HS-5 (cell line): ENCODE measurements at regions not wholly inside any gene's neighbourhood (a gene's known extent, or its start where the extent isn't known, plus 50 kb on each side); places are given as distances from the start of the nearest gene placed in this dataset.

ENCODE experiments used
- DNase-seq: peaks from one replicate; pipeline ENCODE4 v3.0.0-alpha.2; 2012; ENCODE audit warnings: low read depth

DNA sequence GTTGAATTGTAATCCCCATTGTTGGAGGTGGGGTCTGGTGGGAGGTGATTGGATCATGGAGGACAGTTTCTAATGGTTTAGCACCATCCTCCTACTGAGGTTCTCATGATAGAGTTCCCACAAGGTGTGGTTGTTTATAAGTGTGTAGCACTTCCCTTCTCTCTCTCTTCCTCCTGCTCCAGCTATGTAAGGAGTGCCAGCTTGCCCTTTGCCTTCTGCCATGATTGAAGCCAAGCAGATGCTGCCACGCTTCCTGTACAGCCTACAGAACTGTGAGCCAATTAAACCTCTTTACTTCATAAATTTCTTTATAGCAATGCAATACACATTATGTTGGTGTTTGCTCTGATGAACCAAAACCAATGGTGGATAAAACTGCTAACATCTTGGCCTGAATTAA, 238.2 kb downstream of the EFNB2 start:
- DNase-seq, result no peak

DNA sequence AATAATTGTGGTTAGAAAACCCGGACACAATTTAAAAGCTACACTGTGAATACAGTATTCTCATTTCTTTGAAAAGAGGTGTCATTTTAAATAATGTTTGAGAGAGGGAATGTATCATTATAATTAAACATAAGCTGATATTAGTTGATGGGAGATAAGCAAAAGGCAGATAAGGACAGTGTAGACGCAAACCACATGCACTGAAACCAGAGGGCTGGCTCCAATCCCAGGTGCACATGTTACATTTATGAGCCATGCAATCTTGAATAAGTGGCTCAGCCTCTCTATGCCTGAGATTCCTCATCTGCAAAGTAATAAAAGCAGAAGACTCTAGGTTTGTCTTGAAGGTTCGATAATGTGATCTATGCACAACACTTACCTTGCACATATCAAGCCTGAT, 238.7 kb downstream of the EFNB2 start:
- no peak for DNase-seq

DNA sequence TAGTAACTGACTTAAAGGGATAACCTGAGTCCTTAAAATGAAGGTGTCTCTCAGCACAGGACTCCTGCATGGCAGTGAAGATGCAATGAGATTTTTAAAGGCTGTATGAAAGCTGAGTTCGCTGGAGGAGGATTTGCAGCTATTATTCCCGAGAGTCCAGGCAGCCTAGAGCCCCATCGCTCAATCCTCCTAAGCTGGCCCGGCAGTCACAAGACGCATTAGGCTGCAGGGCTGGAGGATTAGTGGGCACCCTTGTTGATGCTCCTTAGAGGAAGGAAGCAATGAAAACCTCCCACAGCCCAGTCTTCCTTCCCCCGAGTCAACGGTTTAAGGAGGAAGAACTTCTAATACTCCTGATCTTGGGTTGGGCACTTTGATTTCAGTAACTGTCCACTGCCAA, 239.5 kb downstream of the EFNB2 start:
- no peak for DNase-seq

DNA sequence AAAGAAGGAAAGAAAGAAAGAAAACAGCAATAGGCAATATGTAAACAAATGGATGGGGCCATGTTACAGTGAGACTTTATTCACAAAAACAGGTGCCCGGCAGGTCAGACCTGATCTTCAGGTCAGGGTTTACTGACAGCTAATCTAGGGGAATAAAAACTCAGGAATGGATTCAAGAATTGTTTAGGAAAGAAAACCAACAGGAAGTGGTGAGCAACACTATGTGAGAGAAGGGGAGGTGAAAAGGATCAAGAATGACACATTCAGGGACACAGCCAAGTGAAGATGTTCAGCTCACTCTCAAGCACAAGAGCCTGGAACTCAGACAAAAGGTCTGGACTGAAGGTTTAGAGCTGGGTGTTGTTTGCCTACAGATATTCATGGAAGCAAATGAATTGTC, 244.5 kb downstream of the EFNB2 start:
- DNase-seq, result no peak

DNA sequence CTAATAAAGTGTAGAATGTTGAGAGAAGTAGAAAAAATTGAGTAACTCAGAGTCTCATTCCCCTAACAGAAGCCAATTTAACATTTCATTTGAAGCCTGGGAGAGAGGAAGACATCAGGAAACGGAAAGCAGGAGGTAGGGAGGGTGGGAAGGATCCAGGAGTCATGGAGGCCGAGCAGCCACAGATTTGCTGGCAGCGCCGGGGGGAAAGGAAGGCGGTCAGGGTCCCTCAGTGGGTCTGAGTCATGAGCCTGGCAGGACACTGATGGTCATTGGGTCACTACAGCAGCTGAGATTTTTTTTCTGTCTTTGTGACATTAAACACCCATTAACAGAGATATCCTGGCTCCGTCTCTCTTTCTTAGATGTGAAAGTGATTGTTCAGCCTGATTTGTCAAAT, 248.1 kb downstream of the EFNB2 start:
- DNase-seq, result no peak

DNA sequence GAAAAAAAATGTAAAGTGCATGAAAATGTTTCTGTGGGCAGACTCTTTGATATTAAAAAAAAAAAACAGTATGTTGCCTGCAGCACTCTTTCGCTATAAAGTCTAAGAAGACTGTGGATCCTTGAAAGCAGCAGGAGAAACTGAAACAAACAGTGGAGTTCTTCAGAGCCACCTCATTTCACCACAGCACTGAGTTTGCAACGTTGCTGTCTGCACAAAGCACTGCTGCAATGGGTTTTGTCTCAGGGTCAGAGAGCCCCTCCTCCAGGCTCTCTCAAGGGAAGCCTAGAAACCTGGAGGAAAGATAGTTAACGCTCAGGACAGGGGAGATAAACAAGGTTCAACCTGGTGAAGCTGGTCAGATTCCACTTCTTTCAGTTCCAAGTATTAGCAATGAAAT, 248.7 kb downstream of the EFNB2 start:
- DNase-seq, result no peak

DNA sequence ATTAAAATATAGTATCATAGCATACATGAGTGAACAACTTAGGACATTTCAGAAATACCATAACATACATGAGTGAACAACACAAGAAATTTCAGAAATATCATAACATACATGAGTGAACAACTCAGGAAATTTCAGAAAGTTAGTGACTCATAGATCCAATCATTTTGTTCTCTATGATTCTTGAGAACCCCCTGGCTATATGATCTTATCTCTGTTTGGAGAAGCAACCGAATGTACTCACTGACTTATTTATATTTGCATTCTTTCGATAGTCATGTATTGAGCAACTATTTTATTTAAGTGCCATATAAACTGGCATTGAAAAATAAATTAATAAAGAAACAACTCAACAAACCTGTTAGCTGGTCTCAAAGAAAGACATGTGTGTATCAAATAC, 251.1 kb downstream of the EFNB2 start:
- no peak for DNase-seq

DNA sequence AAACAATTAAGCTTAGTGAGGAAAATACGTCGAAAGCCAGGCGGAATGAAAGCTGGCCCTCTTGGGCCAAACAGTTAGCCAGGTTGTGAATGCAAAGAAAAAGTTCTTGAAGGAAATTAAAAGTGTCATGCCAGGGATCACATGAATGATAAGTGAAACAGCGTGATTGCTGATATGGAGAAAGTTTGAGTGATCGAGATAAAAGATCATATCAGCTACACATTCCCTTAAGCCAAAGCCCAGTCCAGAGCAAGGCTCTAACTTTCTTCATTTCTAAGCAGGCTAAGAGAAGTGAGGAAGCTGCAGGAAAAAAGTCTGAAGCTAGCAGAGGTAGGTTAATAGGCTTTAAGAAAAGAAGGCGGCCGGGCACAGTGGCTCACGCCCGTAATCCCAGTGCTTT, 254.0 kb downstream of the EFNB2 start:
- DNase-seq, result no peak

DNA sequence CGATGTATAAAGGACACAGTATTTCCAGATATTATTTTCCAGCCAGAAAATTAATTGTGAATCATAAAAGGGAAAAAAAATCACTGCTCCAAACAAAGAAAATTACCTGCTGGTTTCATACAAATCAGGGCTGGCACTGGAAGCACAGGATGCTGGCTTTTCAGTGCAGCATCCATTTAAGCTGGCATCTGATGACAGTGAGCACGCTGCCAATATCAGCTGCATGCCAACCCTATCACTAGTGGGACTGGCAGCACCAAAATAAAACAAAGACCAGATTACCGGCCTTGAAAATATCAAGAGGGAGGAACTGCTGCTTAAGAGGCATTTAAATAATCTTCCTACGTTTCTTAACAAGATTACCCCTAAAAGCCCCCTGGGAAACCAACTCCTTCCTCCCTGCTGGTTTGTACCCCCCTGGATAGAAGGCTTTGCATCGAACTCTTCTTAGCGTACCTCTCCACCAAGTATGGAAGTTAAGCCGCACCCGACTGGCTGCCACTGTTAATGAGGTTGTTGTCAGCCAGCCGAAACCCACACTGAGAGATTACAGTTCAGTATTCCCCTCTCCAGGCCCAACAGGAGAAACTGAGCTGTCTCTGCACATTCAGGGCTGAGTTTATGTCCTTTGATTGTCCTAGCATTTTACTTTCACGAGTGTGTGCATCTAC, 257.8 kb downstream of the EFNB2 start:
- no peak for DNase-seq

DNA sequence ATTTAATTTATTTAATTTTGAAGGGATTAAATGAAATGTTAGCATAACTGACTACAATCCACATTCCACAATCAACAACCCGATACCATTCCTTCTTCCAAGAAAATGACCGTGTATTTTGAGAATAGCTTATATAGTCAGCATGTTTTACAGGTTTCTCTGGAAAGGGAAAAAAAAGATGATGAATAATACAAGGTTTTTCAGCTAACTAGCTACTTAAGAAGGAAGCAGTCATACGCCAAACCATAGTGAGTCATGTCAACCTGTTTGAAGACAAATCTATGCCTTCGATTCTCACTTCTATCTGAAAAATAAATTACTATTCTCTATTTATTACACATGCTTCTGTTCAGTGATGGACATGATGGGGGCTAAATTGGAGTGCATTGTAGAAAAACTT, 258.6 kb downstream of the EFNB2 start:
- no peak for DNase-seq

DNA sequence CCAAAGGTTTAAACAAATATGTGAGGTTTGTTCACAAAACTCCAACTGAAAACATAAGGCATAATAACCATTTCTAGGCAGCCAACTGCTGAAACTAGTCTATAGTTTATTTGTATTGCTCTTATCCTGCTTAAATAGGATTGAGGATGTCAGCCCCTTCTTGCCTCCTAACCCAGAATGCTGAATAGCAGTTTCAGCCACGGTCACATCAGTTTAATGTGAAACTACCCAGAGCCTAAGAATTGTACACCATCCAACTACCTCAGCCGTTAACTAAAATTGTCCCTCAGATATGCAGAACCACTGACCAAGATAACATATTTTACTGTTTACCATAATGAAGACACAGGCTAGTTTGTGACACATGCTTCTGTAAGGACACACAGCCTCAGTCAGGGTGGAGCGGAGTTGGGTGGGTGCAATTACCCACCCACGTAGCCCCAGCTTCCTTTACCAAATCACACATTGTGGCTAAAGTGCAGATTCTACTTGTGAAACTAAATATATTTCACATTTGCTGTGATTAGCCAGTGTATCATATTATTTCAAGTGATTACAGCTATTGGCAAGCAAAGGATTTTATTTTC, 259.9 kb downstream of the EFNB2 start:
- DNase-seq, result no peak

DNA sequence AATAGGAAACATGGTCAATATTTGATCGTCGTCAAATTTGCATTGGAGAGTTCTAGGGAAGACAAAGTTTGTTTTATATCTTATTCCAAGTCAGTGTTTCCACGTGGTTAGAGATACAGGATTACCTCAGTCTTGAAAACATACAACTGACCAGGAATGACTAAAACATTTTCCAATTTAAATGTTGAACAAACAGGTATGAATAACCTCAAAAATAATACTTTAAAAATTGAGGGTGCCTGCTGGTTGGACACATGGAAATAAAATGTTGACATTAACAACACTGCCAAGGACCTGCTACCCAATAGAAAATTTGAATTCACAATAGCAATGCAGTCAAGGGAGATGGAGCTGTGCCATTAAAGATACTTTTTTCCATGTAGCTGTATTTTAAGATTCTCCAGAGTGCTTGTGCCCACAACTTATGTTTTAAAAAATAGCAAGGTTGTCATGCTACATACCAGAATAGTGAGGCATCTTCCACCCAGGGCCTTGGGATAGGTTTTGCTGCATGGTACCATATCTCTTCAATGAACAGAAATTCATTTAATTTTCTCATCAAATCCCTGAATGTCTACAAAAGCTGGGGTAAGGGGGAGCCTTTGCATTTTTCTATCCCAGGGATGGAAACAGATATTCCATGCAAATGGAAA, 260.8 kb downstream of the EFNB2 start:
- DNase-seq, result no peak

DNA sequence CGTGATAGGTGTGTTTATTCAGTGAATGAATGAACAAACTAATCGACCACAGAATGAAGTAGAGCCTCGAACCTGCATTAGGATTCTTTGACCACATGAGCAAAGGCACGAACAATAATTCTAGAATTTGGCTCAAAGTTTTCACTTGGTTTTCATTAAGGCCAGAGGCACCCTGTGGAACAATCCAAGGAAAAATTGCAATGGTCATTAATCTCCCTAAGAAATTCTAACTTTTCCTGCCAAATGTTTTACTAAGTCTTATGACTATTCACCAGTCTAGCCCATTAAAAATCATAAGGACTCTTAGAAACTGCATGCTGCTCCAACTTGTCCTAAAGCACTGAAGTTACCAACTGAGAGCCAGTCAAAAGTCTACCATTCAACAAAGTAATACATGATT, 271.7 kb downstream of the EFNB2 start:
- DNase-seq, result no peak

DNA sequence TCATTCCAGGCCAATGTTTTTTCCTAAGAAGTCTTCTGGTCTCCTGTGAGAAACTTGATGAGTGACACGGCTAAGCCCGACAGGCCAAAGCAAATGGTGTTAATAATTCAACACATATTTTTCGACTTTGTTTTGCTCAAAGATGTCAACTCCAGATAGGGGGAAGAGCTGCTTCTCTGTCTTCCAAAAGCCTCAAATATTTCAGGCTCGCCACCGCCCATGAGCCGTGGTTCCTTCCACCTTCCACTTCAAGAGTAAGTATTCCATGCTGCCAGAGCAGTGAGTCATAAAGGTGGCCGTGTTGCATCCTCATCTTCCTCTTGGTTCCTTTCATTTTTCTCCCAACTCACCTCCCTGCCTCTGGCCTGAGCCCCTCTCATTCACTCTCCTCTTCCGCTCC, 272.6 kb downstream of the EFNB2 start:
- no peak for DNase-seq

DNA sequence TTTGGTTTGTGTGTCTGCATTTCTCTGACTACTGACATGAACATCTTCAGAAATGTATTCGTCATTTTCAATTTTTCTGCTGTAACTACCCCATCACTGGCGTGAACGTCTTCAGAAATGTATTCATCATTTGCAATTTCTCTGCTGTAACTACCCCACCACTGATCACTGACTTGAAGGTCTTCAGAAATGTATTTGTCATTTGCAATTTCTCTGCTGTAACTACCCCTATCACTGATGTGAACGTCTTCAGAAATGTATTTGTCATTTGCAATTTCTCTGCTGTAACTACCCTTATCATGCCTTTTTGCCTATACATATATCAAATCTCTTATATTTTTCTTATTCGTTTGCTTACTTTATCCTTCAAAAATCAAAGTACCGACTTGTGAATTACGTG, 274.0 kb downstream of the EFNB2 start:
- DNase-seq, result no peak

DNA sequence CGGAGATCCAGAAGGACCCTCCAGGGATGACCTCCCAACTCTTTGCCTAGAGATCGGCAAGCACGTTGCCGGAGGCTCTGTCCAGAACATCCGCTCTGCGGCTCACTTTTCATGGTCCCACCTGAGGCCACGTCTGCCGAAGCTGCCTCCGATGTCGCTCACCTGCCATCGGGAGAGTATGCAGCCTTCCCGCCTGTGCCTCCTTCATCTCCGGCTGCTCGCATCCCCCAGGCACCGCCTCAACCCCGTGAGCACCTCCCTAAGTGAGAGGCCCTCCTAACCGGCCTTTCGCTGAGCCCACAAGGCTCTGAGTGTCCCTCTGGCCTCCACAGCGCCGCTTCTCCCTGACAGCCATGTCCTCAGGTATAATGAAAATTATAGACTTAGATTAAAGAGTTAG, 275.1 kb downstream of the EFNB2 start:
- DNase-seq, result no peak

DNA sequence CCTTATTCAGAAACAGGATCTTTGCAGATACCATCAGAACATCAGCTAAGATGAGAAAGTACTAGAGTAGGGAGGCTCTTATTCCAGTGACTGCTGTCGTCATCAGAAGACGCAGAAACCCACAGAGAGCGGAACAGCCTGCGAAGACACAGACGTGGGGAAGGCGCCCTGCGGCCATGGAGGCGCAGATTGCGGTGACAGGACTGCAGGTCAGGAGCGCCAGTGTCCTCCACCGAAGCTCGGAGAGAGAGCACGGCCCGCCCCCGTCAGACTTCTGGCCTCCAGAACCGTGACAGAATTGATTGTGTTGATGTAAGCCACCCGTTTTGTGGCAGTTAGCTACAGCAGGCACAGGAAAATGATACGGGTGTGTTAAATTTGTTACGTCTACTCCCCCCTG, 275.5 kb downstream of the EFNB2 start:
- DNase-seq, result no peak

DNA sequence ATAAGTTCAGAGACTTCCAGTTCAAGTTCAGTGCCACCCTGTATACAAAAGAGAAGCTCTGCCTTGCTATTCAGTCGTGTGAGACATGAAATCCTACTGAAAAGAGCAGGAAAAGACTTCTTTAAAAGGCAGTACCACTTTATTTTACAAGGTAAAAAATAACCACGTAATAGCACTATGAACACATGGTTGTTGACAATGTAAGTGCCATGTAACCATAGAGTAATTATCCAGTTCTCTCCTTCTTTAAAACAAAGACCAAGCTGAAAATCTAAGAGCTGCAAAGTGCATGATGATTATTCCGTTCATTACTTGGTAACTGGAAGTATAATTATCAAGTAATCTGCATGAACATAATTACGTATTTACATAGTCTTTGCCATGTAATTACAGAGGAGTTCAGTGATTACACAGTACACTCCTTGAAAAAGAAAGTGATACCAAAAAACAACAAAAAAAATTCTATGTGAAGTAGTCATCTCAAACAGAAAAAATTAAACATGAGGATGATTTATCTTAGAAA, 288.7 kb downstream of the EFNB2 start:
- no peak for DNase-seq

DNA sequence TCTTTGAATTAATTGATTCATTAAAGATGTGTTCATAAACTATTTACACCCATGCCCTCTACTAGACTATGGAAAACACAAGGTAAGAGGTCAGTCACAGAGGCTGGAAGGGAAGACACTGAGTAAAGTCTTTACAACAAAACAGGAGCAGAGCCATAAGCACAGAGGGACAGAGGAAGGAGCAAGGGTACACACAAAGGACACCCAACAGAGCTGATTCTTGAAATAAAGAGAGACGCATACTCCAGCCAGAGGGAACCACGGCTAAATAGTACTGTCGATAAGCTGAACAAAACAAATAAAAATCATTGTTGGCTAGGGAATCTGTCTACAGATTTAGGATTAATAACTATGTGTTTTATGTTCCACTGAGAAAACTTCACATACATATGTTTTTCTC, 289.2 kb downstream of the EFNB2 start:
- no peak for DNase-seq

DNA sequence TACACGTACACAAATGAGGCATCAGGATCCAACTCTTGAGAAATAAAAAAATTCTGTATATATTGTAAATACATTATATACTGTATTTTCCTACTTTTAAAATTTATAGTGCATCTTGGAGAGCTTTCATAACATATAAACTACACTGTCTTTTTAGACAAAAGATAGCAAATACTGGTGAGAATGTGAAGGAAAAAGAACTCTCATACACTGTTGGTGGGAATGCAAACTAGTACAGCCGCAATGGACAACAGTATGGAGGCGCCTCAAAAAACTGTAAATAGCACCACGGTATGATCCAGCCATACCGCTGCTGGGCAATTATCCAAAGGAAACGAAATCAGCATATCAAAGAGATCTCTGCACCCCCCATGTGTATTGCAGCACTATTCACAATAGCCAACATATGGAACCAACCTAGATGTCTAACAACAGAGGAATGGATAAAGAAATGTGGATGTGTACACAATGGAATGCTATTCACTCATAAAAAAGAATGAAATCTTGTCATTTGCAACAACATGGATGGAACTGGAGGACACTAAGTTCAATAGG, 292.4 kb downstream of the EFNB2 start:
- DNase-seq, result no peak

DNA sequence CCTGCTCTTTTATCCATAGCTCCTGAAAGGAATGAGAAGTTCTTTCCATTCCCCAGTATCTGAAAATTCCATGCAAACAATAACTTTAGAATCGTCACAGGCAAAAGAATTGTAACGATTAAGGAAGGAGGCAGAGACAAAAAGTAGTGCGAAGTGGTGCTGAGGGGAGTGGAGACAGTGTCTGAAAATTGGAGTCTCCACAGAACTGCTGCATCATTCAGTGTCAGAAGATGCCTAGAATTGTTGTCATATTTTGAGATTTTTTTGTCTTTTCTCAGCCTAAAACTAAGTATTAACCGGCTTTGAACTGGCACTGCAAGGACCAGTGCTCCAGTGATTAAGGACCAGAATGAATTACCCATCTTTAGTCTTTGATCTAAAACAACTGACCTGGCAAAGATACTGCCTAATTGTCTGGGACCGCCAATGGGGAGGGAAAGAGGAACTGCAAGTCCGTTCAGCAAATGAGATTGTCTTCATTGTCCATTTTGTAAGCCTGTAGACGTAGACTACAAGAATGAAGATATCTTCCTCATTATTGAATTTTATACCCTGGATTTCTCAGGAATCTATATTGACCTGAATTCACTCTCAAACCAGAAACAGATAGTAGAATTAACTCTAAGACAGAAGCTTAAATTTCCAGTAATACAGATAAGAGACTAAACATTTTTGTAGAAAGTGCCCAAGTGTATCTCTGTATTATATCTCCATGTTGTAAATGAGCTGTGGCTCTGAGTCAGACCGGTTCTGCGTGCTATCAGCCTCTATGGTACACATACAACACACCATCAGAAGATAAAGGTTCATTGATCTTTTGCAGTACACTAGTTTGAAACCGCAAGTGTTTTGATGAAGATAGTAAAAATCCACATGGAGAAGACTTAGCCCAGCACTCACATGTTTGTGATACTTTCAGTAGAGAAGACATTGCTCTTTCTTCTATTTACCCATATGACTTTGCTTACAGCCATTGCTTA, 293.2 kb downstream of the EFNB2 start:
- DNase-seq, result no peak

DNA sequence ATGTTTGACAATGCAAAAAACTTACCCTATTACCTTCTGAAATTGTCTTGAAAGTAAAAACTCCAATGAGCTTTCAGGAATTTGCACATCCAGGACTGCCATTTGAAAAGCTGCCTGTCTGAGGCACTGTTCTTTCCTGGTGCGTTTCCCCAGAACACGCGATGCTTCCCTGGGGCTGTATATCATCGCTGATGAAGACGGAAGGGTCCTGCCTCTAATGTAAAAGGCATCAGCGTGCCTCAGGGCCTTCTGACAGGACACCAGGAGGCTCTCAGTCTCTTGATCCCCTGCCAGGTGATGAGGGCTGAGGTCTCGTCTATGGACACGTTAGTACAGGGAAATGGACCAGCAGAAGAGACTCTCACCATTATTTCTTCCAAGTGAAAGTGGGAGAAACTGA, 296.8 kb downstream of the EFNB2 start:
- no peak for DNase-seq
